HG03060 (cell line): ENCODE measurements at regions not wholly inside any gene's neighbourhood (a gene's known extent, or its start where the extent isn't known, plus 50 kb on each side); places are given as distances from the start of the nearest gene placed in this dataset.

Experiments used
- ATAC-seq: cut with Tn5 transposase; IDR thresholded peaks from one replicate; pipeline ENCODE4 v1.9.1; 2021; ENCODE audit warnings: low read depth, moderate number of reproducible peaks; ENCODE audit not compliant: unreplicated experiment

- ATAC-seq: no peak
These were observed 140.0 kb downstream of the CHST1 start for GRCh38 chr11:45525393-45525792.

- ATAC-seq: no peak
These were observed 141.7 kb downstream of the CHST1 start for GRCh38 chr11:45523760-45524159.

GRCh38 chr11:45518833-45519535 lies 146.4 kb downstream of the CHST1 start:
- no peak for ATAC-seq

DNA sequence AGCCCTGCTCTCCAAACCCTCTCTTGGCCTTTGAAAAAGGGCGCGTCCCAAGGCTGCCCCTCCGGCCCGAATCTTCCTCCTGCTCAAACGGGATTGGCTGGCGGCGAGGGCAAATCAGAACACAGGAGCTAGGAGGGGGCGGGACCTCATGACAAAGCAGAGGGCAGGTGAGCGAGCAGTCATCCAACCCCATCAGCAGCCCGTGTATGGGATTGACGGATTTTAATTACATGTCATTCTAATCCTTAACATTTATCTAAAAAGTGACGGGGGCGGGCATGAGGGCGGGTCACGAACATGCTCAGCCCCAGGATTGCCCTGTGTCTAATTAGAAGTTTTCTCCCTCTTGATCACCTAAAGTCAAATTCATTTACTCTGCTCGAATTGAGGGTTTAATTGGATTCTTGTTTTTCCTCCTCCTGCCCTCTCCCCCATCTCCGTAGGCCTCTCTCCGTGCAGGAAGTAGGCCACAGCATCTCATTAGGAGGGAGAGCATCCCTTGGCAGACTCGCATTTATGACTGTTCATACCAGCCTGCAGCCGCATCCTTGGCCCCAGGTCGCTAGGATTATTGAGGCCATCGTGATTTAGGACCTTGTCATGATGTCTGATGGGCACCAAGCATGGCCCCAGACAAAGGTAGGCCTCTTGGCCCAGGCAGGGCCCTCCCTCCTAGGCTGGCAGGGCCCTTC lies 147.1 kb downstream of the CHST1 start:
- ATAC-seq: no peak

GRCh38 chr11:45517171-45517770 lies 148.2 kb downstream of the CHST1 start:
- no peak for ATAC-seq

GRCh38 chr11:45513821-45514340 lies 151.5 kb downstream of the CHST1 start:
- no peak for ATAC-seq

GRCh38 chr11:45512471-45513148 lies 152.8 kb downstream of the CHST1 start:
- ATAC-seq: no peak

DNA sequence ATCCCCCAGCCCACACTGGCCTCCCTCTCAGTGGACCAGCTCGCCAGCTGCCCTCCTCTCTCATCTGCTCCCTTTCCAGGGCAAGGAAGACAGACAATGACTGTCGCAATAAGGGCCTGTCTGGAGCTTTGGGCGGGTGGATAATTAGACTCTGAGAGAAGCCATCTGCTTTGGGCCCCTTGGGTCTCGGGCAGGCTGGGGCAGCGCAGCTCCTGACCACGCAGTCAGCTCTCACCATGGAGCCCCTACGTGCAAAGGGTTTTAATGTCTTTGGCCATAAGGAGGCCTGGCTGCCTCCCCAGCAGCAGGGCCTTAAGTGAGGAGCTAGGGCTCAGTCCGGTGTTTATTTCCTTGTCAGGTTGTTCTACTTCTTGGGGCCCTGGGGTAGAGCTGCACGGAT lies 153.9 kb downstream of the CHST1 start:
- no peak for ATAC-seq

DNA sequence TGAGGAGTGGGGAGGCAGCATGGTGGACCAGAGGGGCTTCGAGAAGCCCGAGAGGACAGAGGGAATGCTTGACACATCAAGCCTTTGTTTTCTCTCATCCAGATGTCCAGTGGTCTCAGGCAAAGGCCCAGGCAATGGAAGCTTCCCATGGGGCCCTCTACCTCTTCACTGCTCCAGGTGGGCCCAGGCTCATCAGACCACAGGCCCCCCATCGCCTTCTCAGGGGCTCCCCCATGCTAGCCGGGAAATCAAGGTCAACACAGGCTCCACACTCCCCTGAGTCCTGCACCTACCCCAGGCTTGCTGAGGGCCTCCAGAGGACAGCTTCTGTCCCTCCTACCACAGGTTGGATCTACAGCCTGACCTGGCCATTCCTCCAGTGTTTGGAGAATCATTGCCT lies 157.5 kb downstream of the CHST1 start:
- ATAC-seq: no peak

GRCh38 chr11:45503311-45503710 lies 162.1 kb downstream of the CHST1 start:
- ATAC-seq: no peak

DNA sequence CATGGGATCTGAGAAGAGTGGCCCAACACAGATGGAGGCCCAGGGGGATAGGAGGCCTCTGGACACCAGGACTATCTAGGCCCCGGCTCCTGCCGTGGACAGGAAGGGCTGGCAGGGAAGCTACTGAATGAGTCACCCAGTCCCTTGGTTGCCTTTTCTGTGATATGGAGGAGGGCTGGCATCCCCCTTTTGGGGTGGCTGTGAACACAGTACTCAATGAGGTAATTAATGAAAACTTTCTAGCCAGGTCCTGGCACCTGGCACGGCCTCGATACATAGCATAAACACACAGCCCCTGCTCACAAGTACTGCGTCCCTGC lies 163.2 kb downstream of the CHST1 start:
- ATAC-seq: no peak

- ATAC-seq: no peak
These were observed 163.8 kb downstream of the CHST1 start for GRCh38 chr11:45501392-45502225.

DNA sequence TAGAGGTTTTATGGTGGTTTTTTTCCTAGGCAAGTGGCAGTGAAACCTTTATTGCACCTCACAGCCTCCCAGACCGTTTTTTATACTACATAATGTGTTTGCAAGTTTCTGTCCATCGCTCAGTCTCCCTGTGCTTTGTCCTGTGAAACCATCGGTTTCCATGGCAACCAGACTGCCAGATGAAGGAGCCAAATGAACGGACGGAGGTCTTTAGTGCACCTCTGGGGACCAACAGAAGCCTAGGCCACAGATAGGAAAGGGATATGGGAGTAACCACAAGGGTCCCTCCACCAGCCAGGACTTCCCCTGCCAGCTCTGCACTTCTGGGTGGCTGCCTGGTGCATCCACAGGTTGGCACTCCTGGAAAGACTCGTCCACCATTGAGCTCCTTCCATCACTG lies 165.0 kb downstream of the CHST1 start:
- ATAC-seq: no peak

DNA sequence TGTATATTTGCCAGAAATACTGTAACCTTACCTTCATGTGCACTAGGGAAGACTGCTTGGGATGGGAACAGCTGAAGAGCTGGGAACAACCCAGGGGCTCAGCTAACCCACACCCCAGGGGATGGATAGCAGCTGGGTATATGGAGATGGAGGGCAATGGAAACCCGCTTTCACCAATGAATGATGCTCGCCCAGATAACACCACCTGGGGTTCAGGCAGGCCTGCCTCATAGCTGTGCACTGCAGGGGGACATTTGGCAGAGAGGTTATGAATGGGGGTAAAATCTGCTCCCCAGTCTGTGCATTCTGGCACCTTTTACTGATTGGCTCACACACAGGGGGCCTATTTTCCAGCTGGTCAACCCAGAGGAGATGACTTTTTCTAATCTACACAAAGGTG lies 170.7 kb downstream of the CHST1 start:
- ATAC-seq: no peak

GRCh38 chr11:45489281-45489905 lies 176.0 kb downstream of the CHST1 start:
- ATAC-seq: no peak

- no peak for ATAC-seq
These were observed 179.0 kb downstream of the CHST1 start for GRCh38 chr11:45486461-45486860.

DNA sequence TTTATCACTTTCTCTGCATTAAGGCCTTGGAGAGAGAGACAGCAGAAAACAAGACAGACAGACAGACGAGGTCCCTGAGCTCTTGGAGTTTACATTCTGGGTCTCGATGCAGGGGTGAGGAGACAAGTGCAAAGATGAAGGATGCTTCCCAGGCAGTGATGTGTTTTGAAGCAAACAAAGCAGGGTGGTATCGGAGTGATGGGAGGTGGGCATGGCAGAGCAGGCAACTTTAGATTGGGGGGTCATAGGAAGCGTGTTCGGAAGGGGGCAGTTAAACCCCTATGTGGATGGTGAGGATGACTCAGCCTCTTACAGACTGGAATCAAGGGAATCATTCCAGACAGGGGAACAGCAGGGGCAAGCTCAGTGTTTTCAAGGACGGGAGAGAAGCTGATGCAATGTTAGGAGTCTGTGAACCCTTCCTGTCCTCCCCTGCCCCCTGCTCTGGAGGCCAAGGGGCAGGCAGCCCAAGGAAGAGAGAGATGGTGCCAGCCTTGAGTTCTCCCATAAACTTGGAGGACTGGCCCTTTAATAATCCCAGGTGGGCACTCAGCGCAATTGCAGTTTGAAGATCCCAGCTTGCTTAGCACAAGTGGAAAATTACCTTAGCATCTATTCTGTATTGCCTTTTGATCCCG lies 180.2 kb downstream of the CHST1 start:
- ATAC-seq: no peak

- no peak for ATAC-seq
These were observed 181.0 kb downstream of the CHST1 start for GRCh38 chr11:45484326-45484883.

DNA sequence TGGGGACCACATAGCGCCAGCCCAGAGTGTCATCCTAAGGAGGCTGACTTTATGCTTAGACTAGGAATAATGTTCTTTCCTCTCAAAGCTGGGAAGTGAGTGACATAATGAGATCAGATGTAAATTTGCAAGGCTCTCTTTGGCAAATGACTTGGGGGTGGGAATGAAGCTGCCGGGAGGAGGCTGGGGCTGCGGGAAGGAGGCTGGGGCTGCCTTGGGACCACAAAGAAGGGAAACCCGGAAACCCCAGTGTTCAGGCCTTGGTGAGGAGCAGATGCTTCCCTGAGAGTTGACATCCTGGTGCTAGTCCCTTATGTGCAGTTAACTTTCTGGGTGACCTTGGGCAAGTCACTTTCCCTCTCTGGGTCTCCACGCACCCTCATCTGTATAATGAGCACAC lies 182.0 kb downstream of the CHST1 start:
- ATAC-seq: no peak
